Pancreas (tissue), 10 donors: ENCODE measurements at regions not wholly inside any gene's neighbourhood (a gene's known extent, or its start where the extent isn't known, plus 50 kb on each side); places are given as distances from the start of the nearest gene placed in this dataset.

Experiments used
- ATAC-seq, 4 donors: fragments of 200-7000 bp; cut with Tn5 transposase; one replicate each; pipeline versions ENCODE4 v1.8.0 to v1.9.1; 2020; ENCODE audit warnings: mild to moderate bottlenecking in 4 of 4, moderate library complexity in 4 of 4
- DNase-seq, 6 donors: peaks; one replicate each; pipeline ENCODE4 v3.0.0-alpha.2; 2020
- FAIRE-seq: peaks from 2 replicates; lab custom pipeline; 2012; peaks lifted over from hg19 to GRCh38; lab: Jason Lieb, UNC
- H3K27ac ChIP-seq, 4 donors: fragments of 200-600 bp; sonication (generic); 1 replicate in 3 of 4; 2 replicates in 1 of 4; pipeline versions ENCODE4 v1.5.0 to v1.8.0; 2020
- H3K27me3 ChIP-seq, 4 donors: fragments of 200-600 bp; one replicate each; pipeline ENCODE4 v1.8.0; 2021
- H3K36me3 ChIP-seq, 3 donors: fragments of 200-600 bp; sonication (generic) in 1 of 3; one replicate each; pipeline versions ENCODE4 v1.5.0 to v1.8.0; 2020 to 2021
- H3K4me1 ChIP-seq, 3 donors: fragments of 200-600 bp; one replicate each; pipeline ENCODE4 v1.8.0; 2021
- H3K4me3 ChIP-seq, 4 donors: fragments of 200-600 bp; sonication (generic) in 2 of 4; one replicate each; pipeline versions ENCODE4 v1.5.0 to v1.8.0; 2020 to 2021
- H3K9me3 ChIP-seq, 4 donors: fragments of 200-600 bp; one replicate each; pipeline ENCODE4 v1.8.0; 2021
- CTCF ChIP-seq, 4 donors: fragments of 200-600 bp; sonication (generic) in 3 of 4; IDR thresholded peaks; one replicate each; pipeline versions ENCODE4 v1.5.0 to v1.8.0; 2021; ENCODE audit warnings: antibody characterized with exemption in 4 of 4
- WGBS, 2 donors: extraction: QIAGEN DNeasy Blood & Tissue Kit; methylation state at CpG; one replicate each; pipeline ENCODE4 v1.1.7; 2013; 5-methylcytosine and 5-hydroxymethylcytosine counted together
- intact Hi-C, 3 donors: fragments of 100-400 bp; cut with DNase I; formaldehyde crosslinking; loops; one replicate each; pipeline versions ENCODE4 v1.11.1 to v1.14.2; 2022
- donor health status: healthy with polysubstance abuse.
- donor health status: DM: no; HTN: no; CAD: no; lungs with moderate emphysema.
- donor health status: DM: no; HTN: no; CAD: no.
- donor health status: control.
- donor health status: control.
- donor health status: Bipolar disorder and iron deficiency.
- donor health status: DM: yes; HTN: yes; CAD: no.
- donor health status: DM: no; HTN: no; CAD: no.
- donor health status: DM: no; HTN: no; CAD: no.
- donor health status: DM: yes; HTN: yes; CAD: no.

DNA sequence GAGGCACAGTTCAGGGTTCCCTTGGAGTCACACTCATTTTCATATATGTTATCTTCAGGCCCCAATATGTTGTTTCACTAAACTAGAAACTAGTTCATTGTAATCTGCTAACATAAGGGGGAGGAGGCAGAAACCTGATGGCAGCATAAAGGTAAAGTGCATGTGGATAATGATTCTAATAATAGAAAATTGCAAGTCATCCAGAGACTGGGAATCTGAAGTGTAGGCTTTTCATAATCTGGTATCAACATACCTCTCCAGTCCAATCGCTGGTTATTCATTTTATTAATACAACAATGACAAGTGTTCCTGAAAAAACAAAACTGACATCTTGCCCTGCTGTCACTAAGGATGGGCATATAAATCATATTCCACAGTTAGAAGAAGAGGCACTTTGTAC is 326.3 kb upstream of the ZNF804A start:
- Histone ChIP-seq H3K4me1 (no peaks in the 10 kb centered on the region), H3K9me3 (no peaks in the 10 kb centered on the region), H3K27me3 (no peaks in the 10 kb centered on the region), H3K4me3 (no peak overlapping the region), H3K27ac (no peak overlapping the region), H3K36me3 (no peaks in the 10 kb centered on the region)
- FAIRE-seq (no peak), DNase-seq (no peak), ATAC-seq (no peak)
- intact Hi-C loops, result no loop called here
- whole genome bisulfite sequencing, 2 donors, result 39 to 50% methylated on average over 1 of the region's 1 CpG
- no peak for TF ChIP-seq CTCF (IDR thresholded peaks at IDR 0.05)

- no peak for TF ChIP-seq CTCF (IDR thresholded peaks at IDR 0.05)
- Histone ChIP-seq H3K4me1 (no peaks in the 10 kb centered on the region), H3K4me3 (no peak overlapping the region), H3K27ac (no peak overlapping the region), H3K27me3 (no peaks in the 10 kb centered on the region), H3K9me3 (no peaks in the 10 kb centered on the region), H3K36me3 (no peaks in the 10 kb centered on the region)
- no peak for FAIRE-seq
- no peak for ATAC-seq
- intact Hi-C loops, result no loop called here
- 34 to 44% methylated on average over 2 of the region's 2 CpGs for WGBS, 2 donors
- DNase-seq, result no peak
These were observed 303.5 kb upstream of the ZNF804A start for GRCh38 chr2:184294831-184295230.

DNA sequence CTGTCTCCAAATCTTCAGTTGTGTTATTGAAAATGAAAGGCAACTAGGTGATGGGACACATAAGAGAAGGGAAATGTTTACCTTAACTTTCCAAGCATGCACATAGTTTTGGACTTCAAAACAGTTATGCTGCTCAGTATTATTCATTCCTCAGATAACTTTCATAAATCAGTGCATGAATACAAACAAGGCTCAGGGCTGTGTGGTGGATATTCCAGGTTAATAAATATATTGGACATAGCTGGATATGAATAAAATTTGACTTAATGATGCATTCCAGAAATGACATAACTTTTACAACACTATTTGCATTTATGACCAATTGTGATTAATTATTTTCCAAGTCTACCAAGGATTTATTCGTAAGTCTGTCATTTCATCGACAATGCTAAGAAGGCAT is 301.2 kb upstream of the ZNF804A start:
- 53 to 55% methylated on average over 2 of the region's 2 CpGs for WGBS, 2 donors

DNA sequence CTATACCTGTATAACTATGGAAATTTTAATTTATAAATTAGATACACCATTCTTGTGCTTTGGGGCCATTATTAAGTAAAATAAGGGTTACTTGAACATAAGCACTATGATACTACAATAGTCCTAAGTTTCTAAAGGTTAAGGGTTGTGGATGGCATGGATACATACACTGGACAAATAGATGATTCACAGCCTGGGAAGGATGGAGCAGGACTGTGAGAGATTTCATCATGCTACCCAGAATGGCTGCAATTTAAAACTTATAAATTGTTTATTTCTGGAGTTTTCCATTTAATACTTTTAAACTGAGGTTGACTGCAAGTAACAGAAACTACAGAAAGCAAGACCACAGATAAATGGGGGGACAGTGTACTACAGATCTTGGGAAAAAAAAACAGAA is 295.8 kb upstream of the ZNF804A start:
- DNase-seq (no peak), FAIRE-seq (no peak)

More for the DNA sequence above, 301.2 kb upstream of the ZNF804A start:
- Histone ChIP-seq H3K36me3 (no peaks in the 10 kb centered on the region), H3K4me3 (no peak overlapping the region), H3K4me1 (no peaks in the 10 kb centered on the region), H3K27me3 (no peaks in the 10 kb centered on the region), H3K9me3 (no peaks in the 10 kb centered on the region), H3K27ac (no peak overlapping the region)
- ATAC-seq, result no peak
- no peak for TF ChIP-seq CTCF (IDR thresholded peaks at IDR 0.05)
- intact Hi-C loops, result no loop called here
- FAIRE-seq, result no peak
- no peak for DNase-seq

DNA sequence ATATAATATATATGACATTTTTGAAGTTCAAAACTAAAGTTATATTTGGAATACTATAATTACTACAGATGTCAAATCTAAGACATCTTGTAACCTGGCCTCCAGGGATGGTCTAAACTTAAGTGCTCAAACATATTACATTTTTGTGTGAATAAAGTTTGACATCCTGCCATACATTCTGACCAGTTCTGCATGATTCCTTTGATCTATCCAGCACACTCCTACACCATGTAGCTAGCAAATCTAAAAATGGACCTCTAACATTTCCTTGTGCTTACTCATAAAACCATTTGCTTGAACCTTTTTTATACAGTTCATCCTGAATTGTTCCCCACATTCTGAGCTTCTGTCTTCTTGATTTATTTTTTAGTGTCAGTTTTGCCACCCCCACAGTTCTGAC is 294.3 kb upstream of the ZNF804A start:
- intact Hi-C loops, result no loop called here
- no peak for FAIRE-seq
- no peak for TF ChIP-seq CTCF (IDR thresholded peaks at IDR 0.05)

More for the DNA sequence above, 295.8 kb upstream of the ZNF804A start:
- ATAC-seq, result no peak
- no peaks in the 10 kb centered on the region for H3K36me3 ChIP-seq
- no peak overlapping the region for H3K4me3 ChIP-seq
- intact Hi-C loops, result no loop called here
- no peak for TF ChIP-seq CTCF (IDR thresholded peaks at IDR 0.05)
- no peak overlapping the region for H3K27ac ChIP-seq
- no peaks in the 10 kb centered on the region for H3K27me3 ChIP-seq
- no peaks in the 10 kb centered on the region for H3K9me3 ChIP-seq
- no peaks in the 10 kb centered on the region for H3K4me1 ChIP-seq

More for the DNA sequence above, 294.3 kb upstream of the ZNF804A start:
- H3K27me3 ChIP-seq, result no peaks in the 10 kb centered on the region
- H3K9me3 ChIP-seq, result no peaks in the 10 kb centered on the region
- DNase-seq (no peak), ATAC-seq (no peak)
- no peaks in the 10 kb centered on the region for H3K36me3 ChIP-seq
- no peak overlapping the region for H3K4me3 ChIP-seq
- no peaks in the 10 kb centered on the region for H3K4me1 ChIP-seq
- H3K27ac ChIP-seq, result no peak overlapping the region
